Stimulated activated CD4-positive, alpha-beta T cell treated with anti-CD3 and anti-CD28 coated beads, TNF-alpha, amount 100 ng/mL, for 24 hours (primary cell): ENCODE measurements at regions not wholly inside any gene's neighbourhood (a gene's known extent, or its start where the extent isn't known, plus 50 kb on each side); places are given as distances from the start of the nearest gene placed in this dataset.

ENCODE experiments used
- DNase-seq, 3 experiments: peaks; one replicate each; pipeline ENCODE4 v3.0.0-alpha.2; 2020; ENCODE audit warnings: low read depth in 3 of 3

- DNase-seq = no peak
Observed at GRCh38 chr10:9188022-9188810, 1133.7 kb downstream of the GATA3 start.

DNA sequence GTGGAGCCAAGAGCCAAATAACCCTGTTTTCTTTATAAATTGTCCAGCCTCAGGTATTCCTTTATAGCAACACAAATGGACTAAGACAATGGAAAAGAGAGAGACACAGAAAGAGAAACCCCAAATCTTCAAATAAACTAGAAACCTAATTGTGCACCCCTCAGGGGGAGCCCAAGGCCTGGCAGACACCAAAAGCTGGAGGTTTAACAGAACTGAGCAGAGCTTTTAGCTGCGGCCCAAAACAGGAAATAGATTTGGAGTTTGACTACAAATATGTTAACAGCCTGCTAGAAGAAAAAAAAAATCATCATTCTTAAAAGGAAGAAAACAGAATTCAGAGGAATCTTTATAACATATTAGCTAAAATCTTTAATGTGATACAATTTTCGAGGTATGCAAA lies 1135.0 kb downstream of the GATA3 start:
- DNase-seq = no peak

GRCh38 chr10:9193120-9193519 lies 1138.6 kb downstream of the GATA3 start:
- DNase-seq = no peak

DNA sequence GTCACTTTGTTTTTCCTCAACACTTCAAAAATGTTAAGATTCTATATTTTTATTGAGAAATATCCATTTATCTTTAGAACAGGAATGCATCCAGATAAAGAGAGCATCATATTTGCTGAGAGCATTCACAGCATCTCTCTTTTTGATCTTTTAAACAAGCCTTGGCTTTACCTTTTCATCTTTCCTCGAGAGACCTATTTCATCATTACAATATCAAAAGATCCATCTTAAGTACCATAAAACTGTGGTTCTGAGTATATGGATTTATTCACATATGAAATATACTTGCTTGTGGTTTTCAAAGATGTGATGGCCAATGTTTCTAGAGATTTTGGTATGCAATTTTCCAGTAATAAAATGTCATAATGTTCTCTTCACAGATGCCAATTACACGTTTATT lies 1140.9 kb downstream of the GATA3 start:
- no peak for DNase-seq

DNA sequence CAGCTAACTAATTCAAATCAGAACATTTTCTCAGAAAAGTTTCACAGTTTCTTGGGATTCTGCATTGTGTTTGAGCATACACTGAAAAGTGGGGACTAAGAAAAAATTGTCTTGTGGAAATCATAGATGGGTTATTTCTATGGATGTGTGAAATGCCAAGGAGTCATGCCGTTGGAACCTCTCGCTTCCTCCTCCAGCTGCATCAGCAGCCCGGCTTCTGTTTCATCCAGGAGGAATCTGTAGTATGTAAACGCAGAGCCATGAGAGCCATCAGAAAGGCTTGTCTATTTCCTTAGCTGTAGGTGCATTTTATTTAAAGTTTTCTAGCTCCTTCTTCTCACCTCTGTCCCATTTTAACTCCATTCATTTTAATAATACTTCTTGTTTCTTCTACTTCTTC lies 1144.1 kb downstream of the GATA3 start:
- no peak for DNase-seq

DNA sequence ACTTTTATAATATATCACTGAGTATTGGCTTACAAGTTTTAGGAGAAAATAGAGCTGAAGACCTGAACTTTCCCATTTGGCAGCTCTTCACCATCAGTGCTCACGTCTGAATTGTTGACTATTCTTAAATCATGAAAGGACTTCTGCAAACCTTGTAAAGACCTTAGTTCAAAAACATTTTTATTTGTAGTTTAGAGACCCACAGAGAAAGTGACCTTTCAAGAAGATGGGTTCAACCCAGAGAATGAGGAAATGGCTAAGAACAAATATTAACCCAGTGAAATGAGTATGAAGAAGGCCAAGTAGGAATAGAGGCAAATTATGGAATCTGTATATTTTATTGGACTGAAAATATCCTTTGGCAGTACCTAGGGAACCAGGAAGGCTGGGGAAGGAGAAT lies 1151.1 kb downstream of the GATA3 start:
- no peak for DNase-seq

DNA sequence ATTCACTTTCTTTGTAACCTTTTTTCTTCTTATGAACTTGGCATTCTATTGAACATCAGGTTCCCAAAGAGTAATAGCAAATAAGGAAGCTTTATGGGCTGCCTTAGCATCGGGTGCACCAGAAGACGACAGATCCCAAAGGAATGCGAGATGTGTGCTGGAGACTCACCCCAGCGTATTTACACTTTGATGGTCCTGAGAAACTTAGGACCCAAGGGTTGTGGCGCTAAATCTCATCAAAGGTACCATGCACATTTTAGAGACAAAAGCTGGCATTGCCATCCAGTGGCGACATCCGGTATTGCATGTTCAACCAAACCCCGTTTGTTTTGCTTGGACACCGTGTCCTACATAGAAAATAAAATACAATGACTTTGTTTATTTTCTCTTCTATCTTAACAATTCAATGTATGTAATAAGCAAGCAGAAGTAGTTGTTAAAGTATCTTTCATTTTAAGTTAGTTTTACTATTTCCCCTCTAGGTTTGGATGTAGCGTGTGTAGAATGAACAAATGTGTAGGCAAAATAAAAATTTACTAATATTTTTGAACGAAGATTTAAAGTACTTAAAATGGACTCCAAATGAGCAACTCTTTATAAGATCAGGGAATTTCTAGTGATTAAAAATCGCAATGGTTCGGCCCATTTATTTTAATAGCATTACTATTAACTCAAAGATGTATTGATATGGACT lies 1154.8 kb downstream of the GATA3 start:
- peak; percentile 54 to 79 (median 65) for DNase-seq

GRCh38 chr10:9211228-9211627 lies 1156.7 kb downstream of the GATA3 start:
- no peak for DNase-seq

DNA sequence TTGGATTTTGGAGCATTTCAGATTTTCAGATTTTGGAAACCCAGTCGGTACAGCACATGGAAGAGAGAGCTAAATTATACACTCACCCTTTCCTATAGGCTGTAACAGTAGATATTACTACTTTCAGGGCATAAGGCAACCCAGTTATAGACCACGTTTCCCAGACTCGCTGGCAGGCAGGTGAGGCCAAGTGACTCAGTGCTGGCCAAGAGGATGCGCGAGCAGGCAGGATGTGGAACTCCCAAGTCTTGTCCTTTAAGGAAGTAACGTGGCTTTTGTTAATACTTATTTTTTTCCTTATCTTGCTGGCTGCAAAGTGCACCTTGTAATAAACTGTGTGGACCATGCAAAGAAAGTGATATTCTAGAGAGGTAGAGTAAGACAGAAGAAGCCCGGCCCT lies 1160.1 kb downstream of the GATA3 start:
- no peak for DNase-seq

DNA sequence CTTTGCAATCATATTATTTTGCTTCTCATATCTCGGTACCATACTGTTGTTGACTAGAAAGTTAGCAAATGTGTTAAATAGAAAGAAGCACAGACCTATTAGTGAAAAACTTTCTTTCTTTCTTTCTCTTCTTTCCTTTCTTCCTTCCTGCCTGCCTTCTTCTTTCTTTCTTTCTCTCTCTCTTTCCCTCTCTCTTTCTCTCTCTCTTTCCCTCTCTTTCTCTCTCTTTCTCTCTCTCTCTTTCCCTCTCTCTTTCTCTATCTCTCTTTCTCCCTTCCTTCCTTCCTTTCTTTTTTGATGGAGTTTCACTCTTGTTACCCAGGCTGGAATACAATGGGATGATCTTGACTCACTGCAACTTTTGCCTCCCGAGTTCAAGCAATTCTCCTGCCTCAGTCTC lies 1160.6 kb downstream of the GATA3 start:
- no peak for DNase-seq

DNA sequence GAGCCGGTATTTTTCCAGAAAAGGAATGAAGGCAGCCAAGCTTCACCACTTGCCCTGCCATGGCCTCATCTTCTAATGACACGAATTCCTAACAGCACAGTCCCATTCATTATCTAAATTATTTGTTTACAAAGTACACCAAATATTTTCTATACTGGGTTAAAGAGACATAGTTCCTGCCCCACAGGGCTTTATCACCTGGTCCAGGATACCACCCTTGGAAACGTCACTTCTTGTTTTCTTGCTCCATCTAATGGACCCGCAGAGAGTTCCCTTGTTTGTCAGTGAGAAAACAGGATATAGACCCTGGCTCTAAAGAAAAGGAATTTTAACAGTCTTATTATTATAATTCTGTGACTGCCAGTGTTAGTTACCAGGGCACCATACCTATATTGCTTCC lies 1165.4 kb downstream of the GATA3 start:
- no peak for DNase-seq

DNA sequence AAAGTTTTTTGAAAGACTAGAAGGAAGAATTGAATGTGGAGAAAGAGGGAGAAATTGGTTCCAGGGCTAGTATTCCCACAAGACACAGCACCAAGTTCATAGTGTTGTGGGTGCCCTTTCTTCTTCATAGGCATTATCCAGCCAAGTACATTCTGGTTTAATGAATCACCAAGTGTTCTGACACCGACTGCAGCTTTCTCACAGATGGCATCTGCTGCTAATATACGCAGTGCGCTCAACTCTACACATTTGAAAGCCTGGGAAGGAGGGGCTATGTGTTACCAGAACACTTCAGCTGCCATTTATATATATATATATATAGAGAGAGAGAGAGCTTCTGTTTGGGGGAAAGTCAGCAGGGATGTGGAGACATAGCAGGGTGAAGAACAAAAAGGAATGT lies 1168.4 kb downstream of the GATA3 start:
- no peak for DNase-seq

DNA sequence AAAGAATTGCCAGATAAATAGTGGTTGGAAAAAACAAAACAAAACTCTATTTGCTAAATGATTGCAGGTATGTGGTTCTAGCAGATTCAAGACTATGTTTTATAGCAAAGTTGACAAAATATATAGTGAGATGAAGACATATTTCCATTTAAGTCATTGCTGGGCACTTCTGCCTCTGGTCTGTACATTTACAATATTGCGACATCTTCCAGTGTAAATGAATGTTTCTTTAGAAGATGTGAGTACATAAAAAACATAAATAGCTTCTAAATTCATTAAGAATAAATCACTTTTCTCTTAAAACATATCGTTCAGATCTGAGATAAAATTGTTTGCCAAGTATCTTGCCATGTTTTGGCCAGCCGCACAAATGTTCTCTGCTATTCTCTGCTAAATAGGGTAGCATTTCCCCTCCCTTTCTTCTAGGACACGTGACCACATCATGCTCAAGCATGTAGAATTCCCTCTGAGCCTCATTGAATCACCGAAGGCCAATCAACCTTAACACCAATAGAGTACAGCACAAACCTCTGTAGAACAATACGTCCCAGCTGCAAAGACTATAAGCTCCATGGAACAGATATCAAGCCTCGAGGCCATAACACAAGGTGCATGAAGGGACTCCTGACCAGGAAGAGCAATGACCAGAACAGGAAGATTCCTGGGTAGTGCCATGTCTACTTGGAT lies 1173.3 kb downstream of the GATA3 start:
- DNase-seq = no peak

DNA sequence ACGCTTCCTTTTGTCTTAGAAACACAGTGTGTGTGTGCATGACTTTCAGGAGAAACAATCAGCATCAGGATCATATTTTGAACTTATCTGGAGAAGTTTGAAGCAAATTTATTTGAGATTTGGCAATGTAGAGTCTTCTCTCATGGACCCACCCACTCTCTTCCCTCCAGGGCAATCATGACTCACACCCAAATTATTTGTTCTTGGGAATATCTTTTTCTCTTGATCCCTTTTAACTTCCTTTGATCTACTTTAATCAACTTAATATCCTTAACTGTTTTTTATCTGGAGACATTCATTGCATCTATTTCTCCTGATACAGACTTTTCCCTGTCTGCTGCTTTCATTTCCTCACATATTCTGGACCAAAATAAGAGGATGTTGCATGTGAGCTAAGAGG lies 1174.3 kb downstream of the GATA3 start:
- no peak for DNase-seq

DNA sequence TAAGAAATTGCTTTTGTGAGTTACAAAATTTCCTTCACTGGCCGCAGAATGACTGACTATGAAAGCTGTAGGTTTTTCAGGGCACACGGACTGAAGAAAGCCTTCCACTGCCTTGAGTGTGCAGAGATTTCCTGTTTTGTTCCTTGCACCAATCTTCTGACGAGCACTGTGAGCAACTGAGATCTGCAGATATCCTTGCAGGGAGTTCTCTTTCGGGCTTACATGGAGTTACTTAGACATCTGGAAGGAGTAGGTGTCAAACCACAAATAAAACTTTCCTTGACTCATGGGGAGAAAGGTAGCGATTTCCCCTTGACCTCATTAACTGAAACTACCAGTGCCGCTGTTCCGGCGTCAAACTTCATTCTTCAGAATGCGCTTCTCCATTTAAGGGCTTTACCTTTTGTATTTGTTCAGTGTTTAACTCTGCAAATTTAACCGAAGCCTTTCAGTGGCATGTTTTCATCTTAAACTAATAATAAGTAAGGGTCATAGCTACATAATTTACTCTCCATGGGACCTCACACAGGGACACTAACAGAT lies 1175.3 kb downstream of the GATA3 start:
- DNase-seq = peak in 1 of 3 experiments; percentile 9

- no peak for DNase-seq
Observed at GRCh38 chr10:9230625-9231024, 1176.1 kb downstream of the GATA3 start.

DNA sequence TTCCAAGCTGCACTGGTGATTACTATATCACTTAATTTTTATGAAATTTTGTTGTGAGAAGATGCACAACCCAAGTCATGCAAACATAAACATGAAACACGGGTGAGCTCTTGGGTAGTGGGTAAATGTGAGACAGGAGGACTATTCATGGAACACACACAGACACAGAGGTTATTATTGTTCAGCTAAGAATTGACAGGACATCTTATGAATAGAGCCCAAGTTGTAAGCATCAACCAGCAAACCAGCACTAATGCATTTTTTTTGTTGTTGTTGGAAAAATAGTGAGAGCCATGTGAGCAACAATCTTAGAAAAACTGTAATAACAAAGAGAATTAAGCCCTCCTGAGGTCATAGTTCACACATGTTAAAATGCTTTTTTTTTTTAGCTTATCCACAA lies 1179.7 kb downstream of the GATA3 start:
- no peak for DNase-seq

- no peak for DNase-seq
Observed at GRCh38 chr10:9238041-9238440, 1183.6 kb downstream of the GATA3 start.

- DNase-seq = no peak
Observed at GRCh38 chr10:9239298-9239697, 1184.8 kb downstream of the GATA3 start.

DNA sequence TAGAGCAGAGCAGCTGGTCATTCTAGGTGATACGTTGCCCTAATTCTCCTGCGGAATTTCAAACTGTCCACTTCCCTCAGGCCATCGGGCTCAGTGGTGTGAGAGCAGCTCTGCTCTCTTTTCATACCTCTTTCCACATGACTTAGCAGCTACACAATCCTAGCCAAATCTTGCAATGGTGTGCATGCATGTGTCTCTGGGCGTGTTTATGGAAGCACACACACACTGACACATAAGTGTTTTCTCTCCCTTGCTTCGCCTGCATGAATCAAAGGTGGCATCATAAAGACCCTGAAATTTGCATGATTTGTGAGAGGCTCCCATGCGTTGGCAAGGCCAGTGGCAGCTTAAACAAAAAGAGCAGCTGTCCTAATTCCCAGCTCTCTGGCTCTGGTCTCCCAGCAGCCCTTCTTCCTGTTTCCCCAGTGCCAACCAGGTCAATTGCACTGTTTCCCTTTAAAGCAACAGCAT lies 1189.5 kb downstream of the GATA3 start:
- DNase-seq = no peak

DNA sequence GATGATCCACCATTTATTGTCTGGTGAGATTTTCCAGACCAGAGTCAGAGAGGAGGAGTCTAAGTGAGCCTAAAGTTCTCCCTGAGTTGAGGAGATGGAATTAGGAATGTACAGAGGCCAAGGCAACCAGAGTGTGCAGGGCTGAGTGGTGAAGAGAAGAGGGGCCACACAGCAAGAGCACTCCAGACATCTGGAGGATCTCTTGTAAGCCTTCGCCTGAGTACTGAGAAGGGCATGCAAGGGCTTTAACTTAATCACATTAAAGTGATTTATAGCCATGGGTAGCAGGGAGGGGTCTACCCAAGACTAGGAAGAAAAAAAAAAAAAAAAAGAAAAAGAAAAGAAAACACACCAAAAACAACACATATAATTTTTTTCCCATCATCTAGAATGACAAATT lies 1190.4 kb downstream of the GATA3 start:
- no peak for DNase-seq

DNA sequence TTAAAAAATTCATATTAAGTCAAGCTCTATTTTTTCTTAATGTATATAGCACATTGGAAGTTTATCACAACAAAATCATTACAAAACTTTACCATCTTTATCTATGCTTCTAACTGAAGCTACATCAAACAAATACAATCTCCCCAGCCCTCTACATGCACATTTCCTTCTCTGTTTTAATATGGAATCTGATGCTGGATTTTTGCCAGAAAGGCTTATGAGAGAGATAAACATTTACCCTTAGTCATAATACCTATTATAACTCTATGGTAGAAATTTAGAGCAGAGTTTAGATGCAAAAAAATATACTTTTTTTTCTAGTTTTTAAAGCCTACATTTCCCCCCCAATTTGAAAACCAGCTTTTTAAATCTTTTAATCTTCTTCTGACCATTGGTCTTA lies 1198.6 kb downstream of the GATA3 start:
- no peak for DNase-seq

DNA sequence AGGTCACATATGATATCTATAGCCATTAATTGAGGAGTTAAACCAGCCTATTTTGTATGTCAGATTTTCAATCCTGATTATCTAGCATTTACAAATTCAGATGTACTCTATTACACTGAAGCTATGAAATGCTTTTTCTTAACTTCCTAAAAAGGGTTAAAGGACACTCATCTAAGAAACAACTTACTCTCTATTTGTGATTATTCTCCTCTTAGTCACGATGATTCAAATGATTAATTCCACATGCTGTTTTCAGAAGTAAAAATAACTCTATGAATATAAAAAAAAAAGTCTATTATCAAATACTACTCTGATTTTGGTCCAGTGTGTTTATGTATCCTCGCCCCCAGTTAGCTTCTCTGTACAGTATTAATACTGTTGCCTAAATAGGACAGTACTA lies 1199.9 kb downstream of the GATA3 start:
- DNase-seq = no peak
